Omental fat pad (tissue), 3 donors: ENCODE measurements at regions not wholly inside any gene's neighbourhood (a gene's known extent, or its start where the extent isn't known, plus 50 kb on each side); places are given as distances from the start of the nearest gene placed in this dataset.

Experiments used
- ATAC-seq: fragments of 150-250 bp; one replicate; pipeline ENCODE4 v1.9.1; 2016; ENCODE audit warnings: mild to moderate bottlenecking, moderate library complexity; ENCODE audit not compliant: low FRiP score
- DNase-seq: peaks from one replicate; pipeline ENCODE4 v3.0.0-alpha.2; 2019; ENCODE audit warnings: low spot score
- CTCF ChIP-seq, 3 donors: fragments of 450-650 bp; IDR thresholded peaks; one replicate each; pipeline ENCODE4 v1.5.1; 2016 to 2017; ENCODE audit warnings: antibody characterized with exemption in 3 of 3, mild to moderate bottlenecking in 3 of 3, moderate library complexity in 2 of 3

- no peak for ATAC-seq
- no peak for DNase-seq
- no peak for TF ChIP-seq CTCF (IDR thresholded peaks at IDR 0.05)
These were observed 58.3 kb upstream of the PHOX2B start for GRCh38 chr4:41806807-41807206.

GRCh38 chr4:41802590-41802989 is 54.1 kb upstream of the PHOX2B start:
- DNase-seq: no peak
- TF ChIP-seq CTCF (IDR thresholded peaks at IDR 0.05): no peak
- no peak for ATAC-seq

- DNase-seq: no peak
- no peak for TF ChIP-seq CTCF (IDR thresholded peaks at IDR 0.05)
- ATAC-seq: no peak
These were observed 50.6 kb upstream of the PHOX2B start for GRCh38 chr4:41799126-41799525.
